Motor neuron (in vitro differentiated cells): ENCODE measurements at regions not wholly inside any gene's neighbourhood (a gene's known extent, or its start where the extent isn't known, plus 50 kb on each side); places are given as distances from the start of the nearest gene placed in this dataset.

ENCODE experiments used
- ATAC-seq, 8 experiments: fragments of 200-7000 bp; cut with Tn5 transposase; replicated peaks in 6 of 8; 2 replicates each; pipeline ENCODE4 v1.8.0; 2021; ENCODE audit warnings: mild to moderate bottlenecking in 8 of 8, moderate library complexity in 8 of 8
- H3K27ac ChIP-seq, 2 donors: fragments of 250-450 bp; sonication (Bioruptor Pico); 2 replicates each; pipeline ENCODE4 v1.9.0; 2021; ENCODE audit warnings: antibody characterized with exemption in 2 of 2, mild to moderate bottlenecking in 2 of 2, moderate library complexity in 1 of 2
- H3K4me1 ChIP-seq, 2 donors: fragments of 250-450 bp; sonication (Bioruptor Pico); replicated peaks in 1 of 2; 2 replicates each; pipeline ENCODE4 v1.6.1; 2021; ENCODE audit warnings: antibody characterized with exemption in 2 of 2, mild to moderate bottlenecking in 2 of 2, moderate library complexity in 1 of 2
- H3K4me3 ChIP-seq, 5 donors: fragments of 250-450 bp; sonication (Bioruptor Pico); 2 replicates each; pipeline ENCODE4 v1.9.0; 2021; ENCODE audit warnings: antibody characterized with exemption in 5 of 5, mild to moderate bottlenecking in 5 of 5, moderate library complexity in 4 of 5
- WGBS, 10 experiments: fragments of 450-650 bp; shearing (Covaris generic); methylation state at CpG; one replicate each; pipeline ENCODE4 v1.0.0; 2022; 5-methylcytosine and 5-hydroxymethylcytosine counted together
- in situ Hi-C, 9 experiments: fragments of 400-800 bp; cut with MboI; loops; one replicate each; pipeline ENCODE4 v1.15.0; 2021; ENCODE audit warnings: low sequenced_read_pairs in 9 of 9, low pct_unique_long_range_greater_than_20kb in 2 of 9; ENCODE audit not compliant: unreplicated experiment in 9 of 9

GRCh38 chr9:2486988-2487387 is 134.6 kb upstream of the VLDLR start:
- Histone ChIP-seq H3K27ac (no peak overlapping the region), H3K4me1 (no peaks in the 10 kb centered on the region), H3K4me3 (no peak overlapping the region)
- in situ Hi-C loops: no loop called here
- ATAC-seq: no peak

GRCh38 chr9:2489838-2490314 is 131.7 kb upstream of the VLDLR start:
- ATAC-seq: peak in 3 of 8 experiments; percentile 59 to 70 (median 60)
- in situ Hi-C loops: no loop called here

GRCh38 chr9:2492161-2492560 is 129.4 kb upstream of the VLDLR start:
- in situ Hi-C loops: no loop called here
- WGBS, 10 experiments: 88 to 100% (median 100%) methylated on average over 1 to 3 of the region's 3 CpGs; no CpG with 5 or more reads in 3 of the 10 experiments
- Histone ChIP-seq H3K27ac (no peak overlapping the region), H3K4me3 (no peak overlapping the region), H3K4me1 (no peaks in the 10 kb centered on the region)
- ATAC-seq: no peak

More at GRCh38 chr9:2489838-2490314, 131.7 kb upstream of the VLDLR start:
- WGBS, 10 experiments: 22 to 100% (median 79%) methylated on average over 1 to 2 of the region's 2 CpGs; no CpG with 5 or more reads in 1 of the 10 experiments
- H3K4me3 ChIP-seq: no peak overlapping the region
- H3K4me1 ChIP-seq: no peaks in the 10 kb centered on the region
- no peak overlapping the region for H3K27ac ChIP-seq

GRCh38 chr9:2493109-2493508 is 128.5 kb upstream of the VLDLR start:
- Histone ChIP-seq H3K27ac (no peak overlapping the region), H3K4me1 (no peaks in the 10 kb centered on the region), H3K4me3 (no peak overlapping the region)
- WGBS, 10 experiments: 68 to 94% (median 93%) methylated on average over 2 of the region's 2 CpGs; no CpG with 5 or more reads in 6 of the 10 experiments
- in situ Hi-C loops: no loop called here
- ATAC-seq: peak in 2 of 8 experiments; percentile 51 to 67

- 39 to 100% (median 90%) methylated on average over 1 to 3 of the region's 3 CpGs for WGBS, 10 experiments
- Histone ChIP-seq H3K4me1 (no peaks in the 10 kb centered on the region), H3K27ac (no peak overlapping the region), H3K4me3 (no peak overlapping the region)
- no peak for ATAC-seq
- in situ Hi-C loops: no loop called here
Observed at GRCh38 chr9:2493529-2493928, 128.1 kb upstream of the VLDLR start.

GRCh38 chr9:2494562-2494961 is 127.0 kb upstream of the VLDLR start:
- in situ Hi-C loops: no loop called here
- Histone ChIP-seq H3K4me3 (no peak overlapping the region), H3K4me1 (no peaks in the 10 kb centered on the region), H3K27ac (no peak overlapping the region)
- peak in 5 of 8 experiments; percentile 25 to 58 (median 42) for ATAC-seq
- 60 to 100% (median 82%) methylated on average over 1 to 2 of the region's 2 CpGs; no CpG with 5 or more reads in 2 of the 10 experiments for WGBS, 10 experiments

- Histone ChIP-seq H3K27ac (no peak overlapping the region), H3K4me3 (no peak overlapping the region), H3K4me1 (no peaks in the 10 kb centered on the region)
- WGBS, 10 experiments: 62 to 100% (median 93%) methylated on average over 1 to 2 of the region's 3 CpGs; no CpG with 5 or more reads in 6 of the 10 experiments
- no peak for ATAC-seq
- in situ Hi-C loops: no loop called here
Observed at GRCh38 chr9:2495221-2496005, 126.2 kb upstream of the VLDLR start.

GRCh38 chr9:2496169-2496568 is 125.4 kb upstream of the VLDLR start:
- in situ Hi-C loops: no loop called here
- WGBS, 10 experiments: 70 to 100% (median 89%) methylated on average over 1 to 5 of the region's 5 CpGs; no CpG with 5 or more reads in 1 of the 10 experiments

GRCh38 chr9:2496934-2497333 is 124.7 kb upstream of the VLDLR start:
- in situ Hi-C loops: no loop called here
- ATAC-seq: no peak
- H3K4me3 ChIP-seq: no peak overlapping the region
- no peak overlapping the region for H3K27ac ChIP-seq
- no peaks in the 10 kb centered on the region for H3K4me1 ChIP-seq

More at GRCh38 chr9:2496169-2496568, 125.4 kb upstream of the VLDLR start:
- ATAC-seq: no peak
- Histone ChIP-seq H3K4me3 (no peak overlapping the region), H3K27ac (no peak overlapping the region), H3K4me1 (no peaks in the 10 kb centered on the region)

GRCh38 chr9:2497666-2498400 is 123.8 kb upstream of the VLDLR start:
- no peak overlapping the region for H3K4me3 ChIP-seq
- no peak overlapping the region for H3K27ac ChIP-seq
- ATAC-seq: no peak
- 63 to 100% (median 74%) methylated on average over 1 to 4 of the region's 5 CpGs; no CpG with 5 or more reads in 3 of the 10 experiments for WGBS, 10 experiments
- H3K4me1 ChIP-seq: no peaks in the 10 kb centered on the region
- in situ Hi-C loops: no loop called here

- no peak for ATAC-seq
- in situ Hi-C loops: no loop called here
- 60 to 100% (median 100%) methylated on average over 1 to 2 of the region's 3 CpGs; no CpG with 5 or more reads in 5 of the 10 experiments for WGBS, 10 experiments
- no peak overlapping the region for H3K4me3 ChIP-seq
- H3K4me1 ChIP-seq: no peaks in the 10 kb centered on the region
- no peak overlapping the region for H3K27ac ChIP-seq
Observed at GRCh38 chr9:2502210-2502609, 119.4 kb upstream of the VLDLR start.

- in situ Hi-C loops: no loop called here
- Histone ChIP-seq H3K4me1 (no peaks in the 10 kb centered on the region), H3K4me3 (no peak overlapping the region)
Observed at GRCh38 chr9:2502760-2503159, 118.8 kb upstream of the VLDLR start.

GRCh38 chr9:2506321-2506720 is 115.3 kb upstream of the VLDLR start:
- no peak overlapping the region for H3K4me3 ChIP-seq
- no peaks in the 10 kb centered on the region for H3K4me1 ChIP-seq
- 39 to 100% (median 99%) methylated on average over 1 to 3 of the region's 3 CpGs; no CpG with 5 or more reads in 2 of the 10 experiments for WGBS, 10 experiments
- in situ Hi-C loops: no loop called here
- no peak overlapping the region for H3K27ac ChIP-seq
- ATAC-seq: no peak

More at GRCh38 chr9:2502760-2503159, 118.8 kb upstream of the VLDLR start:
- 13 to 100% (median 86%) methylated on average over 1 to 2 of the region's 2 CpGs; no CpG with 5 or more reads in 3 of the 10 experiments for WGBS, 10 experiments
- H3K27ac ChIP-seq: no peak overlapping the region
- peak in 2 of 8 experiments; percentile 83 to 85 for ATAC-seq
